Memory B cell (primary cell): ENCODE measurements at regions not wholly inside any gene's neighbourhood (a gene's known extent, or its start where the extent isn't known, plus 50 kb on each side); places are given as distances from the start of the nearest gene placed in this dataset.
"Not testable (repeated sequence)": the region's sequence is repeated elsewhere in the genome, so short reads cannot be mapped to it uniquely, and the experiment has no call there.

ENCODE experiments used
- ATAC-seq: fragments of 150-1000 bp; cut with Tn5 transposase; 2 replicates; pipeline ENCODE4 v1.10.0; 2021; ENCODE audit warnings: low read depth, mild to moderate bottlenecking, moderate library complexity
- DNase-seq, 2 donors: peaks; one replicate each; pipeline ENCODE4 v3.0.0; 2022; ENCODE audit warnings: low spot score in 2 of 2
- H3K27ac Mint-ChIP-seq: one replicate; pipeline ENCODE4 v1.8.0; 2022; ENCODE audit warnings: mild to moderate bottlenecking, moderate library complexity, mixed read lengths
- H3K27me3 Mint-ChIP-seq: one replicate; pipeline ENCODE4 v1.8.0; 2022; ENCODE audit warnings: mixed read lengths
- H3K36me3 Mint-ChIP-seq: one replicate; pipeline ENCODE4 v1.8.0; 2022; ENCODE audit warnings: mild to moderate bottlenecking, mixed read lengths
- H3K4me1 Mint-ChIP-seq: one replicate; pipeline ENCODE4 v1.8.0; 2022; ENCODE audit warnings: mixed read lengths
- H3K4me3 Mint-ChIP-seq: one replicate; pipeline ENCODE4 v1.8.0; 2022; ENCODE audit warnings: mild to moderate bottlenecking, moderate library complexity, mixed read lengths
- H3K9me3 Mint-ChIP-seq: one replicate; pipeline ENCODE4 v1.8.0; 2022; ENCODE audit warnings: mixed read lengths

DNA sequence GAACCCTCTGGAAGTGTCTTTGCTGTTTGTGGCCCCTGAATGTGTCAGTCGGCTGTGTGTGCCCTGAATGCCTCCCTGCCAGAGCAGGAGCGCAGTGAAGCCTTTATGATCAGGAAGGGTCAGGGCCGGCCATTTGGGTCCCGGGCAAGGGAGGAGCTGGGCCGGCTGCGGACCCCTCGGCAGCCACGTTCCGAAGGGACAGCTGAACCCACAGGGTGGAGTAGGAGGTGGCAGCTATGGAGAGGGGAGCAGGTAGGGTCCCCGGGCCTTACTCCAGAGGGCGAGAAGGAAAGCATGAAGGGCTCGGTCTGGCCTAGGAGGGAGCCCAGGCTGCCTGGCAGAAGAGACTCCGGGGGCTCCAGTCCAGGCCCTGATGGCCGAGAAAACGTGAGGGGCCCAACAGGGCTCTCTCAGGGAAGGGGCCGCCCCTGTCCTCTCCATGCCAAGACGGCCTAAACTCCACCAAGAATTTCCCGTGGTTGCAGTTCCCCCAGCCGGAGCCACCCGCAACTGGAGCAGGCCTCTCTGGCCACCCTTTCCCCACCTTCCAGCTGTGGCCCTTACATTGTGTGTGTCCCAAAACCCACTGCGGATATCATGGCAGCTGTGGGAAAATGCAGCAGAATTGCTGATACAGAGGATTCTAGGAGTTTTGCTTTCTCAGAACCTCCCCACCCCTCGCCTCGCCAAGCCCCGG lies 182.2 kb upstream of the STK26 start:
- H3K4me3 Mint-ChIP-seq: no peak overlapping the region
- ATAC-seq (no peak), DNase-seq (no peak)
- H3K9me3 Mint-ChIP-seq: no peaks in the 10 kb centered on the region
- no peaks in the 10 kb centered on the region for H3K27me3 Mint-ChIP-seq
- H3K4me1 Mint-ChIP-seq: no peaks in the 10 kb centered on the region
- no peak overlapping the region for H3K27ac Mint-ChIP-seq
- no peaks in the 10 kb centered on the region for H3K36me3 Mint-ChIP-seq

DNA sequence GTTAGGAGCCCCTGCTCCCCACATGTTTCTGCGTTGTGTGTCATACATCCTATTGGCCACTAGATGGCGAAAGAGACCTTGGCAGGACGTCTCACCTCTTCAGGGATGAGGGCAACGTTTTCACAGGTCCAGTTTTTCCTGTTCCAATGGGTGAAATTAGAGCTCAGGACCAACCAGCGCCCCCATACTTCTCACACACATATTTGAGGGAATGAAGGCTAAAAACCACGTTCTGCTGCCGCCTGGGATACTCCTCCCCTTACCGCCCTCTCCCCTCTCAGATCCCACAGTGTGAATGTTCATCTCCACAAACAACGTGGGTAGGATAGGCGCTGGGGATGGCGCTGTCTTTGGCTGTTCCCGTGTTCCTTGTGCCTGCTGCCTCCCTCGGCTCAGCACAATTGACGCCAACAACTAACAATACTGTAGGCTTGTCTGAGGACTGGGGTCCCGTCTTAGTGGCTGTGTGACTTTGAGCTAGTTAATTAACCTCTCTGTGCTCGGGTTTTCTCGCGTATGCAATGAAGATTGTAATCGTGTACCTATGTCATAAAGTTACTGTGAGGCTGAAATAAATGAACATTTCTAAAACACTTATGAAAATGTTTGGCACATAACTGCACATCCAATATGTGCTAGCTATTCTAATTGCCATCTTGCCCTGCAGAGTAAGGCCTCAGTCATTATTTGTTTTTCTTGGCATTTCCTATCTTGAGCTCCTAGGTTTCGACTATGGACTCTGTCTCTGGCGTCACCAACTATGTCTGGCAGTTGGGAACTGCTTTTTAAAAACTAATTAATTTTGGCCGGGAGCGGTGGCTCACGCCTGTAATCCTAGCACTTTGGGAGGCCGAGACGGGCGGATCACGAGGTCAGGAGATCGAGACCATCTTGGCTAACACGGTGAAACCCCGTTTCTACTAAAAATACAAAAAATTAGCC lies 181.3 kb upstream of the STK26 start:
- Mint-ChIP-seq H3K9me3 (no peaks in the 10 kb centered on the region), H3K36me3 (no peaks in the 10 kb centered on the region), H3K4me1 (no peaks in the 10 kb centered on the region), H3K27me3 (no peaks in the 10 kb centered on the region), H3K4me3 (no peak overlapping the region), H3K27ac (no peak overlapping the region)
- peak; percentile 58 for ATAC-seq
- peak; percentile 29 to 46 for DNase-seq

DNA sequence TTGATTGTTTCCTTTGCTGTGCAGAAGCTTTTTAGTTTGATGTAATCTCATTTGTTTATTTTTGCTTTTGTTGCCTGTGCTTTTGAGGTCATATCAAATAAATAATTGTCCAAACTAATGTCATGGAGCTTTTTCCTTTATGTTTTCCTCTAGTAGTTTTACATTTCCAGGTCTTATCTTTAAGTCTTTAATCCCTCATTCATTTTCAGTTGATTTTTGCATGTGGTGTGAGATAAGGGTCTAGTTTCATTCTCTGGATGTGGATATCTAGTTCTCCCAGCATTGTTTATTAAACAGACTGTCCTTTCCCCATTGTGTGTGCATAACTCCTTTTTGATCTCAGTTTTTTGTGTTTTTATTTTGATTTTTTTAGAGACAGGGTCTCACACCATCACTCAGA lies 179.1 kb upstream of the STK26 start:
- Mint-ChIP-seq H3K4me3 (no peak overlapping the region), H3K27ac (no peak overlapping the region), H3K36me3 (no peaks in the 10 kb centered on the region), H3K9me3 (no peaks in the 10 kb centered on the region), H3K27me3 (no peaks in the 10 kb centered on the region), H3K4me1 (no peaks in the 10 kb centered on the region)
- no peak for DNase-seq
- ATAC-seq: no peak

DNA sequence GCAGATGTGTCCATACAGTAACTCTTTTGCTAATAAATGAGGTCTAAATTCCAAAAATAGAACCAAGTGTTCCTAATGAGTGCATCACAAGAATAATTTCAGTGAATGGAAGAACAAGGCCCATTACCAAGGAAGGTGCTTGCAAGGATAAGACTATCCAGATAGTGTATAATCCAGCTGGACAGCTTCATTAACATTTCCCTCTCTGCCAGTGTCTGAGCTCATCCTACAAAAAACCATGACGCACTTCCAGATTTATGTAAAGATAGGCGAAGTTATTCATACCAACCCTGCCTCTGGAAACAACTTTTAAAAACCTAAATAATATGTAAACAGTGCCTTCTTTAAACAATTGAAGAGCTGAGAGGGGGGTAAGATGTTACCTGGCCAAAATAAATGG lies 177.9 kb upstream of the STK26 start:
- H3K4me3 Mint-ChIP-seq: no peak overlapping the region
- H3K36me3 Mint-ChIP-seq: no peaks in the 10 kb centered on the region
- H3K4me1 Mint-ChIP-seq: no peaks in the 10 kb centered on the region
- no peak for DNase-seq
- ATAC-seq: no peak
- H3K27me3 Mint-ChIP-seq: no peaks in the 10 kb centered on the region
- H3K9me3 Mint-ChIP-seq: no peaks in the 10 kb centered on the region
- H3K27ac Mint-ChIP-seq: no peak overlapping the region

DNA sequence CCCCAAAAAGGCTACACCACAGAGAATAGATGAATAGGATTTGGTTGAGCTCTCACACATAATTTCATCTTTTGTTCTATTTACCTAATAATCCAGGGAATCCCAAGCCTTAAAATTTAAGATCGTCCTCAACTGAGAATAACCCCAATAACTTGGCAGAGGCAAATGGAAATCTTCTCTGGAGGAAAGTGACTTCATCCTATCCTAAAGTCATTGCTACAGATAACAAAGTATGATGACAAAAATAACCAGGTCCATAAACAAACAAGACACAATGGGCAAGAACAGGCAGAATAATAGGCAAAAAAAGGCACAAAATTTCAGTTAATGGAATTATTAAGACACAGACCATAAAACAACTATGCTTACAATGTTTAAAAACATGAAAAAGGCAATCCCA lies 177.3 kb upstream of the STK26 start:
- no peak overlapping the region for H3K4me3 Mint-ChIP-seq
- no peak overlapping the region for H3K27ac Mint-ChIP-seq
- no peak for ATAC-seq
- DNase-seq: no peak
- H3K9me3 Mint-ChIP-seq: no peaks in the 10 kb centered on the region
- no peaks in the 10 kb centered on the region for H3K27me3 Mint-ChIP-seq
- no peaks in the 10 kb centered on the region for H3K36me3 Mint-ChIP-seq
- H3K4me1 Mint-ChIP-seq: no peaks in the 10 kb centered on the region

DNA sequence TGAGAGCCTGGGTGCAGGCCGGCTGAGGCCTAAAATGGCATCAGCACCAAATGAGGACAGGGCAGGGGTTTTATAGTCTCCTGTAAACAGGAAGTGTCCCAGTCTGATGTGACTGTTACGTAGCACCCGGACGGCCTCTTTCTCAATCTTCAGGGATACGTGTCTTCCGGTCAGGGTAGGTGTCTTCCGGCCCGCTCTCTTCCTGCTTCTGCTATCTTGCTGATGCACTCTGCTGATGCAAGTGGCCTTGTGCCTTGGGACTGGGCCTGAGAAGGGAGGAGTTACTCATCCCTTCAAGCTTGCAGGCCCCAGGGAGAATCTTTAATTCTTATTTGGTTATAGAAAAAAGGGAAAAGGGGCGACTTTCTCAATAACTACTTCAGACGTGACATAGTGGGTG lies 172.1 kb upstream of the STK26 start:
- H3K9me3 Mint-ChIP-seq, H3K27me3 Mint-ChIP-seq, DNase-seq, H3K4me1 Mint-ChIP-seq, H3K27ac Mint-ChIP-seq, ATAC-seq, H3K36me3 Mint-ChIP-seq, H3K4me3 Mint-ChIP-seq: not testable (repeated sequence)

DNA sequence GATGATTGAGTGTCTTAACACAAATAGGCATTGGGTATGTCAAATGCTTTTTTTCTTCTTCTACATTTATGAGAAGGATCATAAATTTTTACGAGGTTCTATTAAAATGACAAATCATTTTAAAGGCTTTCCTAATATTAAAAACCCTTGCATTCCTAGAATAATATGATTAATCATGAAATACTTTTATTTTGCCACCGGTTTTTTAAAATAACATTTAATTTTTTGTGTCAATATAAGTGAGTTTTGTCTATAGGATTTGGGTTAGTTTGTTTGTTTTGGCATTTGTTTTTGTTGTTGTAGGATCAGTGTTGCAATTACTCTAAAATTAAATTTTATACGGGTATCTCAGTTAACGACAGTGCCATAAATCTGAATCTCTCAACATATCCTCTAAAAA lies 169.7 kb upstream of the STK26 start:
- Mint-ChIP-seq H3K27ac (no peak overlapping the region), H3K9me3 (no peaks in the 10 kb centered on the region), H3K4me3 (no peak overlapping the region), H3K27me3 (no peaks in the 10 kb centered on the region), H3K36me3 (no peaks in the 10 kb centered on the region), H3K4me1 (peaks cover 4% of the 10 kb centered on the region)
- DNase-seq (no peak), ATAC-seq (no peak)

DNA sequence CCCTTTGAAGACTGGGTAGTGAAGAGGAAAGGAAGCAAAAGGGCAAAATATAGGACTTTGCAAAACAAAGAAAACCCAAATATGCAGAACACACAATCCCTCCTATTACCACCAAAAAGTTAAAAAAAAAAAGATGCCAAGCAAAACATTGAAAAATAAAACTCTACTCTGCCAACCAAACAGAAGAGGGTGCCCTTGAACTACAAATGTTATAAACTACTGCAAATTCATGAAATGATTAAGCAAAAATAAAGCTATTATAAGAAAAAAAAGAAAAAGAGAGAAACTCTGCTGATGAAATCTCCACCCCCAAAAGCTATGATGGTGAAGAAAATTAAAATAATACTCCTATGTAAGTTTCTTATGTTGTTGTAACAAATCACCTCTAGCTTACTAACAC lies 168.5 kb upstream of the STK26 start:
- DNase-seq (no peak), ATAC-seq (no peak)
- no peaks in the 10 kb centered on the region for H3K9me3 Mint-ChIP-seq
- no peak overlapping the region for H3K4me3 Mint-ChIP-seq
- no peaks in the 10 kb centered on the region for H3K36me3 Mint-ChIP-seq
- H3K27me3 Mint-ChIP-seq: no peaks in the 10 kb centered on the region
- peaks cover 4% of the 10 kb centered on the region for H3K4me1 Mint-ChIP-seq
- no peak overlapping the region for H3K27ac Mint-ChIP-seq

DNA sequence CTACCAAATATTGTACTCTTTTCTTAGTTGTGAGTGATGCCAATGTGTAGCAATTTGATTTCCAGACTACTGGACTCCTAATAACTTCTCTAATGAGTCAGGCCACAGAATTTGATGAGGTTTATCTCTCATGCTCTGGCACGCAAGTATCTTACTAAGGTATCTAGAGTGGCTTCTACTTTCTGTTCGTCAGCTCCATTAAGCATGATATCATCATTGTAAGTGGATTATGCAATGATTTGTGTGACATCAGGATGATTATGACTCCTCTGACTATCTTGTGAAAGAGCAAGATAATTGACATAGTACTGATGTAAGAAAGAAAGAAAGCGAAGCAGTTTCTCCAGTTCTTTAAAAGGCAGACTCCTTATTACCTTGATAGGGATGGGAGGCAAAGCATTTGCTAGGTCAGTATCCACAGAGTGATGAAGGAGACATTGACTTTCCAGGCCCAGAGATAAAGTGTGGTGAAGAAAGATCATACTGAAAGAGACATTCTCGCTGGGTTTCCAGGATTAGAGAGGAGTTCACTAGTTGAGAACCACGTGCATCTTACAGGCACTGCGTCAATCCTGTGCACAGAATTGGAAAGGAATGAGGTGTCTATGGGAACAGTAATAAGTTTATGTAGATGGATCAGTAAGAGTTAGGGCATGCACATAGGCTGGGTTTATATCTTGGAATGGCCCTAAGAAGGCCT lies 161.9 kb upstream of the STK26 start:
- Mint-ChIP-seq H3K27ac (no peak overlapping the region), H3K27me3 (no peaks in the 10 kb centered on the region), H3K4me3 (no peak overlapping the region), H3K9me3 (no peaks in the 10 kb centered on the region), H3K4me1 (no peaks in the 10 kb centered on the region), H3K36me3 (no peaks in the 10 kb centered on the region)
- DNase-seq (no peak), ATAC-seq (no peak)

DNA sequence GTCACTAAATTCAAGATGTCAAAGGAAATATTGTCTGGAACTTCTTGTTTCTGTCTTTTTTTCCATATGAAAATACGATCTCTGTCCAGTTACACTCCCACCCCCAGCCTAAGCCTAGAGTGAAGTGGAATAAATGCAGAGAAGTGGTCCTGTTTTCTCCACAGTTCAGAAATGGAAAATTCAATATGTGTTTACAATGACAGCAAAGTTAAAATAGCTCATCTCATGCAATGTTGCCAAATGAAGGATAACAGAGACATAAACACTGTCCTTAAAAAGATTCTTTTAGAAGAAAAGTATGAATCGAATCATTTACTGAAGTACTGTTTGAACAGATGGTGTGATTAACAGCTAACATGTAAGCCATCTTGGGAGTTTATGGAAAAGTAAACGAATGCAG lies 160.8 kb upstream of the STK26 start:
- no peak for DNase-seq
- H3K27ac Mint-ChIP-seq: no peak overlapping the region
- H3K4me1 Mint-ChIP-seq: no peaks in the 10 kb centered on the region
- no peaks in the 10 kb centered on the region for H3K27me3 Mint-ChIP-seq
- H3K36me3 Mint-ChIP-seq: no peaks in the 10 kb centered on the region
- ATAC-seq: no peak
- H3K4me3 Mint-ChIP-seq: no peak overlapping the region
- no peaks in the 10 kb centered on the region for H3K9me3 Mint-ChIP-seq

DNA sequence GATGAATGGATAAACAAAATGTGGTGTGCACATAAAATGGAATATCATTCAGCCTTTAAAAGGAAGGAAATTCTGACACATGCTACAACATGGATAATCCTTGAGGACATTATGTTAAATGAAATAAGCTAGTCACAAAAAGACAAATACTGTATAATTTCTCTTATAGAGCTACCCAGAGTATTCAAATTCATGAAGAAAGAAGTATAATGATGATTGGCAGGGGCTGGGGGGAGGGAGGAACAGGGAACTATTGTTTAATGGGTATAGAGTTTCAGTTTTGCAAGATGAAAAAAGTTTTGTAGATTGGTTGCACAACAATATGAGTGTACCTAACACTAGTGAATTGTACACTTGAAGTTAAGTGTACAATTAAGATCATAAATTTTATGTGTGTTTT lies 153.9 kb upstream of the STK26 start:
- no peak for ATAC-seq
- Mint-ChIP-seq H3K9me3 (no peaks in the 10 kb centered on the region), H3K27me3 (peaks cover 1% of the 10 kb centered on the region), H3K27ac (no peak overlapping the region), H3K4me1 (no peaks in the 10 kb centered on the region), H3K4me3 (no peak overlapping the region), H3K36me3 (peaks cover 2% of the 10 kb centered on the region)
- DNase-seq: no peak

DNA sequence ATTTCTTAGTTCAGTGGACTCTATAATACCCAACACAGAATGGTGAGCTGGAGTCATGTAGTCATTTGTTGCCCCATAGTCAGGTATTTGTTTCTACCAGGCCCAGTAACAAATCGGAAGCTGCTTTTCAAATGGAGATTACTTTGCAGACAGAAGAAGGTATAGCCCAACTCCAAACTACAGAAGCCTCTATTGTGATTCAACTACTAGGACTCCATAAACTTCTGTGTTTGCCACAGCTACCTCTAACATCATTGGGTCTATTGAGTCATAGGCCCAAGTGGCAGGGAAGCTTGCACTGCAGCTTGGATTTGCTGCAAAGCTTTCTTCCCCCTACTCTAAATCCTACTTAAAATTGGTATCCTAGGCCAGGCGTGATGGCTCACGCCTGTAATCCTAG lies 148.8 kb upstream of the STK26 start:
- Mint-ChIP-seq H3K4me3 (no peak overlapping the region), H3K4me1 (peaks cover 2% of the 10 kb centered on the region), H3K27ac (no peak overlapping the region), H3K36me3 (peaks cover 1% of the 10 kb centered on the region), H3K27me3 (no peaks in the 10 kb centered on the region), H3K9me3 (no peaks in the 10 kb centered on the region)
- ATAC-seq (no peak), DNase-seq (no peak)

DNA sequence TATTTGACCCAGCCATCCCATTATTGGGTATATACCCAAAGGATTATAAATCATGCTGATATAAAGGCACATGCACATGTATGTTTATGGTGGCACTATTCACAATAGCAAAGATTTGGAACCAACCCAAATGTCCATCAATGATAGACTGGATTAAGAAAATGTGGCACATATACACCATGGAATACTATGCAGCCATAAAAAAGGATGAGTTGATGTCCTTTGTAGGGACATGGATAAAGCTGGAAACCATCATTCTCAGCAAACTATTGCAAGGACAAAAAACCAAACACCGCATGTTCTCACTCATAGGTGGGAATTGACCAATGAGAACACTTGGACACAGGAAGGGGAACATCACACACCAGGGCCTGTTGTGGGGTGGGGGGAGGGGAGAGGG lies 147.3 kb upstream of the STK26 start:
- ATAC-seq, H3K27ac Mint-ChIP-seq, H3K27me3 Mint-ChIP-seq, H3K4me1 Mint-ChIP-seq, H3K9me3 Mint-ChIP-seq, H3K4me3 Mint-ChIP-seq, H3K36me3 Mint-ChIP-seq, DNase-seq: not testable (repeated sequence)

DNA sequence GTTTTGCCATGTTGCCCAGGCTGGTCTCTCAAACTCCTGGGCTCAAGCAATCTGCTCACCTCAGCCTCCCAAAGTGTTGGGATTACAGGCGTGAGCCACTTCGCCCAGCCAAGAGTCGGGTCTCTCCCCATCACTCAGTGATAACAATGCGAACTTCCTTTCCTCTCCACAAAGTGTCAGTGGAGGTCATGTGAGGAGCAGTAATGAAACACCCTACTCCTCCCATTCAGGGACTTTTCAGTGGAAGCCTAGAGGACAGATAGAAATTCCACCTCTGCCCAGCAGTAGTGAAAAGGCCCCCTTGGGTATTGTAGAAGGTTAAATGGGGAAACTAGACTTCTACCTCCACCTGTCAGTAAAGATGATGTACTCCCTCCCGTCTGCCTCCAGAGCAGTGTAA lies 141.9 kb upstream of the STK26 start:
- no peaks in the 10 kb centered on the region for H3K4me1 Mint-ChIP-seq
- H3K9me3 Mint-ChIP-seq: no peaks in the 10 kb centered on the region
- ATAC-seq (no peak), DNase-seq (no peak)
- H3K36me3 Mint-ChIP-seq: no peaks in the 10 kb centered on the region
- H3K4me3 Mint-ChIP-seq: no peak overlapping the region
- no peaks in the 10 kb centered on the region for H3K27me3 Mint-ChIP-seq
- no peak overlapping the region for H3K27ac Mint-ChIP-seq
